H1 (cell line): ENCODE measurements at regions not wholly inside any gene's neighbourhood (a gene's known extent, or its start where the extent isn't known, plus 50 kb on each side); places are given as distances from the start of the nearest gene placed in this dataset.

Source experiments
- CTCF ChIA-PET: fragments of 300-600 bp; sonication (Branson Sonifier 250); formaldehyde crosslinking; loops from one replicate; lab custom pipeline; 2021; ENCODE audit not compliant: partially characterized antibody; lab: Charles Lee
- POLR2A ChIA-PET: fragments of 300-600 bp; sonication (Branson Sonifier 250); formaldehyde crosslinking; loops from one replicate; lab custom pipeline; 2021; ENCODE audit warnings: inconsistent platforms; ENCODE audit not compliant: partially characterized antibody; lab: Charles Lee
- DNase-seq, 2 experiments: peaks; one replicate each; pipeline versions ENCODE4 v3.0.0 to v3.0.0-alpha.2; 2010 to 2022; ENCODE audit warnings: low spot score in 2 of 2, low read depth in 1 of 2, mixed read lengths in 1 of 2
- FAIRE-seq: peaks from 2 replicates; lab custom pipeline; 2011; peaks lifted over from hg19 to GRCh38; lab: Jason Lieb, UNC
- H2AFZ ChIP-seq: 2 replicates; pipeline ENCODE4 v1.8.1; 2012; ENCODE audit warnings: low read length, inconsistent platforms
- H2AK5ac ChIP-seq: 2 replicates; pipeline ENCODE4 v1.6.1; 2013; ENCODE audit warnings: low read depth, low read length
- H2BK120ac ChIP-seq: replicated peaks from 2 replicates; pipeline ENCODE3; 2013; ENCODE audit warnings: low read depth, low read length, inconsistent platforms
- H2BK12ac ChIP-seq: 2 replicates; pipeline ENCODE4 v1.6.1; 2013; ENCODE audit warnings: low read depth, low read length
- H2BK15ac ChIP-seq: 2 replicates; pipeline ENCODE4 v1.6.1; 2013; ENCODE audit warnings: low read length
- H2BK20ac ChIP-seq: 2 replicates; pipeline ENCODE4 v1.6.1; 2013; ENCODE audit warnings: low read length
- H2BK5ac ChIP-seq: 2 replicates; pipeline ENCODE4 v1.6.1; 2013; ENCODE audit warnings: low read depth, low read length
- H3K14ac ChIP-seq: 2 replicates; pipeline ENCODE4 v1.6.1; 2013; ENCODE audit warnings: inconsistent platforms; ENCODE audit not compliant: insufficient read length
- H3K18ac ChIP-seq: 2 replicates; pipeline ENCODE4 v1.6.1; 2013; ENCODE audit warnings: low read length; ENCODE audit errors: extremely low read depth
- H3K23ac ChIP-seq: 2 replicates; pipeline ENCODE4 v1.6.1; 2013; ENCODE audit warnings: inconsistent platforms; ENCODE audit not compliant: insufficient read length
- H3K23me2 ChIP-seq: 2 replicates; pipeline ENCODE4 v1.6.1; 2013; ENCODE audit warnings: low read depth, low read length
- H3K27ac ChIP-seq: 2 replicates; pipeline ENCODE4 v1.6.1; 2011; ENCODE audit warnings: low read depth, low read length, inconsistent platforms
- H3K27me3 ChIP-seq, 4 experiments: replicated peaks in 1 of 4; 1 replicate in 1 of 4; 2 replicates in 3 of 4; pipeline versions ENCODE4 v1.6.1 to v1.8.1; 2011 to 2013; ENCODE audit warnings: low read length in 3 of 4, mild to moderate bottlenecking in 3 of 4, inconsistent platforms in 2 of 4, mixed read lengths in 2 of 4, moderate library complexity in 1 of 4; ENCODE audit not compliant: control insufficient read depth in 3 of 4, insufficient read depth in 3 of 4; ENCODE audit errors: extremely low read depth in 1 of 4
- H3K36me3 ChIP-seq, 4 experiments: 2 replicates each; pipeline versions ENCODE4 v1.6.1 to v1.8.1; 2011 to 2013; ENCODE audit warnings: mild to moderate bottlenecking in 4 of 4, low read length in 3 of 4, moderate library complexity in 2 of 4, control low read depth in 1 of 4, inconsistent platforms in 1 of 4; ENCODE audit not compliant: insufficient read depth in 4 of 4, control insufficient read depth in 2 of 4
- H3K4ac ChIP-seq: replicated peaks from 2 replicates; pipeline ENCODE3; 2013; ENCODE audit warnings: low read length, low read depth, mixed read lengths, inconsistent platforms; ENCODE audit not compliant: insufficient read length
- H3K4me1 ChIP-seq, 4 experiments: replicated peaks in 1 of 4; 1 replicate in 1 of 4; 2 replicates in 3 of 4; pipeline versions ENCODE4 v1.6.1 to v1.8.1; 2011 to 2013; ENCODE audit warnings: low read length in 3 of 4, inconsistent platforms in 2 of 4, mixed read lengths in 1 of 4; ENCODE audit not compliant: insufficient read depth in 4 of 4, control insufficient read depth in 3 of 4
- H3K4me2 ChIP-seq, 2 experiments: 2 replicates each; pipeline versions ENCODE4 v1.6.1 to v1.8.1; 2011 to 2013; ENCODE audit warnings: low read depth in 2 of 2, low read length in 2 of 2, control low read depth in 1 of 2, inconsistent platforms in 1 of 2, mild to moderate bottlenecking in 1 of 2; ENCODE audit not compliant: insufficient read depth in 1 of 2
- H3K4me3 ChIP-seq, 4 experiments: fragments of 200-600, 300-600 bp in 1 of 4; sonication (generic), shearing (Covaris generic), sonication (Bioruptor Twin) in 1 of 4; 2 replicates each; pipeline versions ENCODE4 v1.5.1 to v1.8.1; 2011 to 2016; ENCODE audit warnings: low read length in 4 of 4, low read depth in 3 of 4, control low read depth in 2 of 4, inconsistent platforms in 2 of 4, mild to moderate bottlenecking in 2 of 4, mixed read lengths in 1 of 4, moderate library complexity in 1 of 4; ENCODE audit not compliant: insufficient read depth in 2 of 4; ENCODE audit errors: extremely low read depth in 1 of 4
- H3K56ac ChIP-seq: replicated peaks from 2 replicates; pipeline ENCODE3; 2013; ENCODE audit warnings: low read depth, mild to moderate bottlenecking, mixed read lengths, low read length, inconsistent platforms; ENCODE audit not compliant: insufficient read length
- H3K79me1 ChIP-seq: 2 replicates; pipeline ENCODE4 v1.6.1; 2013; ENCODE audit warnings: low read depth, low read length, control low read depth
- H3K79me2 ChIP-seq, 2 experiments: 2 replicates each; pipeline versions ENCODE4 v1.6.1 to v1.8.1; 2012 to 2013; ENCODE audit warnings: low read length in 2 of 2, mild to moderate bottlenecking in 2 of 2, inconsistent platforms in 1 of 2; ENCODE audit not compliant: insufficient read depth in 2 of 2, control insufficient read depth in 1 of 2
- H3K9ac ChIP-seq, 4 experiments: replicated peaks in 1 of 4; 1 replicate in 1 of 4; 2 replicates in 3 of 4; pipeline versions ENCODE4 v1.6.1 to v1.8.1; 2011 to 2013; ENCODE audit warnings: low read depth in 3 of 4, low read length in 3 of 4, control low read depth in 2 of 4, mild to moderate bottlenecking in 2 of 4, moderate library complexity in 2 of 4, inconsistent platforms in 1 of 4; ENCODE audit errors: extremely low read depth in 1 of 4
- H3K9me3 ChIP-seq, 2 experiments: 2 replicates each; pipeline versions ENCODE4 v1.6.1 to v1.8.1; 2012 to 2013; ENCODE audit warnings: mild to moderate bottlenecking in 2 of 2, moderate library complexity in 2 of 2, control low read depth in 1 of 2, inconsistent platforms in 1 of 2, low read depth in 1 of 2, low read length in 1 of 2, mixed read lengths in 1 of 2; ENCODE audit not compliant: insufficient read depth in 2 of 2
- H4K20me1 ChIP-seq, 2 experiments: replicated peaks in 1 of 2; 2 replicates each; pipeline versions ENCODE3 to v1.8.1; 2011 to 2013; ENCODE audit warnings: inconsistent platforms in 2 of 2, low read length in 2 of 2, mild to moderate bottlenecking in 1 of 2; ENCODE audit not compliant: insufficient read depth in 2 of 2, control insufficient read depth in 1 of 2
- H4K5ac ChIP-seq: 2 replicates; pipeline ENCODE4 v1.6.1; 2013; ENCODE audit warnings: low read length, low read depth, mixed read lengths, inconsistent platforms; ENCODE audit not compliant: insufficient read length
- H4K8ac ChIP-seq: 2 replicates; pipeline ENCODE4 v1.8.0; 2013; ENCODE audit warnings: mild to moderate bottlenecking, moderate library complexity, low read length, inconsistent platforms; ENCODE audit not compliant: insufficient read depth; ENCODE audit errors: extremely low read depth
- H4K91ac ChIP-seq: replicated peaks from 2 replicates; pipeline ENCODE3; 2013; ENCODE audit warnings: low read length, mixed read lengths, inconsistent platforms; ENCODE audit not compliant: insufficient read length
- BRCA1 ChIP-seq: IDR thresholded peaks from 2 replicates; pipeline ENCODE4 v1.6.1; 2012; ENCODE audit warnings: low read depth, low read length, improper control_type of control experiment
- CHD2 ChIP-seq: IDR thresholded peaks from 2 replicates; pipeline ENCODE4 v1.6.1; 2012; ENCODE audit warnings: low read length, improper control_type of control experiment
- EZH2 ChIP-seq: fragments of 200-600 bp; sonication (generic); IDR thresholded peaks from 2 replicates; pipeline ENCODE4 v1.7.1; 2012; ENCODE audit warnings: low read depth, mild to moderate bottlenecking, moderate library complexity, low read length, inconsistent platforms; ENCODE audit not compliant: severe bottlenecking
- KDM1A ChIP-seq: fragments of 200-600, 300-600 bp; sonication (generic); IDR thresholded peaks from 2 replicates; pipeline ENCODE4 v1.7.1; 2016; ENCODE audit warnings: mild to moderate bottlenecking, low read length, borderline replicate concordance
- PHF8 ChIP-seq: fragments of 200-600 bp; sonication (generic); conservative IDR thresholded peaks from 2 replicates; pipeline ENCODE4 v1.7.1; 2012; ENCODE audit warnings: low read depth, mild to moderate bottlenecking, inconsistent platforms, low read length, moderate library complexity
- RXRA ChIP-seq: IDR thresholded peaks from 2 replicates; pipeline ENCODE4 v1.6.1; 2011; ENCODE audit warnings: low read depth, mild to moderate bottlenecking, low read length, moderate library complexity; ENCODE audit not compliant: insufficient read depth
- SIRT6 ChIP-seq: IDR thresholded peaks from one replicate; pipeline ENCODE4 v1.7.1; 2012; ENCODE audit warnings: low read length, inconsistent platforms
- SRF ChIP-seq: IDR thresholded peaks from 2 replicates; pipeline ENCODE4 v1.6.1; 2011; ENCODE audit warnings: mild to moderate bottlenecking, low read depth, low read length, moderate library complexity
- SUZ12 ChIP-seq: fragments of 200-600 bp; sonication (generic); IDR thresholded peaks from 2 replicates; pipeline ENCODE4 v1.6.1; 2012; ENCODE audit warnings: mild to moderate bottlenecking, inconsistent platforms, low read length, moderate library complexity, mixed read lengths
- TBP ChIP-seq: IDR thresholded peaks from 2 replicates; pipeline ENCODE4 v1.6.1; 2011; ENCODE audit warnings: low read depth, low read length, improper control_type of control experiment
- ZNF274 ChIP-seq: IDR thresholded peaks from 2 replicates; pipeline ENCODE4 v1.7.0; 2012; ENCODE audit warnings: low read length, borderline replicate concordance; ENCODE audit errors: extremely low read depth
- WGBS, 2 experiments: shearing (Covaris generic) in 1 of 2; methylation state at CpG; one replicate each; pipeline versions ENCODE4 v1.1.6 to v1.1.7; 2013 to 2015; ENCODE audit warnings: low lambda C conversion rate in 2 of 2, mixed read lengths in 2 of 2, inconsistent platforms in 1 of 2, low coverage in 1 of 2, missing lambda C conversion rate in 1 of 2; ENCODE audit not compliant: insufficient replicate concordance in 2 of 2, insufficient coverage in 1 of 2, insufficient read length in 1 of 2; ENCODE audit errors: extremely low coverage in 1 of 2, missing lambda C conversion rate in 1 of 2; 5-methylcytosine and 5-hydroxymethylcytosine counted together
- TF ChIP-seq, protein P1 (sequence below): IDR thresholded peaks from 2 replicates; pipeline ENCODE4 v1.6.1; 2012; ENCODE audit warnings: low read length, inconsistent platforms
- TF ChIP-seq, protein P2 (sequence below): IDR thresholded peaks from 2 replicates; pipeline ENCODE4 v1.6.1; 2012; ENCODE audit warnings: inconsistent platforms

DNA sequence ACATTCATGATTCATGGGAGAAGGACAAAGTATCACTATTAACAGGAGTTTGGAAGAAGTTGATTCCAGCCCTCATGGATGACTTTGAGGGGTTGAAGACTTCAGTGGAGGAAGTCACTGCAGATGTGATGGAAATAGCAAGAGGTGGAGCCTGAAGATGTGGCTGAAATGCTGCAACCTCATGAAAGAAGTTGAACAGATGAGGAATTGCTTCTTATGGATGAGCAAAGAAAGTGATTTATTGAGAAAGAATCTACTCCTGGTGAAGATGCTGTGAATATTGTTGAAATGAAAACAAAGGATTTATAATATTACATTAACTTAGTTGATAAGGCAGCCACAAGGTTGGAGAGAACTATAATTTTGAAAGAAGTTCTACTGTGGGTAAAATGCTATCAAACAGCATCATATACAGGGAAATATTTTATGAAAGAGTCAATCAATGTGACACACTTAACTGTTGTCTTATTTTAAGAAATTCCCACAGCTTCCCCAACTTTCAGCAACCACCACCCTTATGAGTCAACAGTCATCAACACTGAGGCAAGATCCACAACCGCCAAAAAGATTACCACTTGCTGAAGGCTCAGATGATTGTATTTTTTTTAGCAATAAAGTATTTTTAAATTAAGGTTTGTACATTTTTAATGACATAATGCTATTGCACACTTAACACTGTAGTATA, 302.6 kb downstream of the CBLL2 start:
- Histone ChIP-seq H3K27ac (no peak overlapping the region), H2AK5ac (no peak overlapping the region), H4K5ac (no peak overlapping the region), H2BK5ac (no peak overlapping the region), H3K56ac (no peak overlapping the region), H4K91ac (no peak overlapping the region), H2BK20ac (no peak overlapping the region), H4K8ac (no peak overlapping the region), H3K18ac (no peak overlapping the region), H3K14ac (no peak overlapping the region), H3K4me1 (no peaks in the 10 kb centered on the region), H2AFZ (no peak overlapping the region), H3K23ac (no peak overlapping the region), H3K27me3 (no peaks in the 10 kb centered on the region), H4K20me1 (no peaks in the 10 kb centered on the region), H3K23me2 (no peaks in the 10 kb centered on the region), H3K79me2 (no peaks in the 10 kb centered on the region), H3K4me2 (no peak overlapping the region), H3K36me3 (no peaks in the 10 kb centered on the region), H2BK12ac (no peak overlapping the region), H3K4ac (no peak overlapping the region), H3K9ac (no peak overlapping the region), H3K4me3 (no peak overlapping the region), H3K9me3 (no peaks in the 10 kb centered on the region), H2BK15ac (no peak overlapping the region), H3K79me1 (no peaks in the 10 kb centered on the region), H2BK120ac (no peak overlapping the region)
- POLR2A ChIA-PET, result no interaction called here
- WGBS, 2 experiments, result 94% methylated on average over 1 of the region's 1 CpG; no CpG with 5 or more reads in 1 of the 2 experiments
- CTCF ChIA-PET, result no interaction called here
- DNase-seq (no peak), FAIRE-seq (no peak)
- TF ChIP-seq SIRT6, result no peak
- TF ChIP-seq BRCA1, result no peak
- no peak for TF ChIP-seq RXRA
- TF ChIP-seq, protein P1, sequence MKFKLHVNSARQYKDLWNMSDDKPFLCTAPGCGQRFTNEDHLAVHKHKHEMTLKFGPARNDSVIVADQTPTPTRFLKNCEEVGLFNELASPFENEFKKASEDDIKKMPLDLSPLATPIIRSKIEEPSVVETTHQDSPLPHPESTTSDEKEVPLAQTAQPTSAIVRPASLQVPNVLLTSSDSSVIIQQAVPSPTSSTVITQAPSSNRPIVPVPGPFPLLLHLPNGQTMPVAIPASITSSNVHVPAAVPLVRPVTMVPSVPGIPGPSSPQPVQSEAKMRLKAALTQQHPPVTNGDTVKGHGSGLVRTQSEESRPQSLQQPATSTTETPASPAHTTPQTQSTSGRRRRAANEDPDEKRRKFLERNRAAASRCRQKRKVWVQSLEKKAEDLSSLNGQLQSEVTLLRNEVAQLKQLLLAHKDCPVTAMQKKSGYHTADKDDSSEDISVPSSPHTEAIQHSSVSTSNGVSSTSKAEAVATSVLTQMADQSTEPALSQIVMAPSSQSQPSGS, result no peak
- no peak for TF ChIP-seq SUZ12
- no peak for TF ChIP-seq TBP
- no peak for TF ChIP-seq PHF8
- no peak for TF ChIP-seq CHD2
- no peak for TF ChIP-seq EZH2
- TF ChIP-seq ZNF274, result no peak
- no peak for TF ChIP-seq KDM1A
- no peak for TF ChIP-seq SRF
- TF ChIP-seq, protein P2, sequence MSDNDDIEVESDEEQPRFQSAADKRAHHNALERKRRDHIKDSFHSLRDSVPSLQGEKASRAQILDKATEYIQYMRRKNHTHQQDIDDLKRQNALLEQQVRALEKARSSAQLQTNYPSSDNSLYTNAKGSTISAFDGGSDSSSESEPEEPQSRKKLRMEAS, result no peak
